NCI-H128 (cell line): ENCODE measurements at regions not wholly inside any gene's neighbourhood (a gene's known extent, or its start where the extent isn't known, plus 50 kb on each side); places are given as distances from the start of the nearest gene placed in this dataset.
A peak's percentile ranks its signal among the peaks of the same experiment; 100 is the strongest.
"Not testable (repeated sequence)": the region's sequence is repeated elsewhere in the genome, so short reads cannot be mapped to it uniquely, and the experiment has no call there.

Experiments used
- DNase-seq: peaks from one replicate; lab custom pipeline; 2025; ENCODE audit not compliant: unreplicated experiment; lab: John Stamatoyannopoulos, UW

GRCh38 chrX:101823236-101823635 lies 108.6 kb downstream of the ZMAT1 start:
- DNase-seq: no peak

GRCh38 chrX:101817739-101818138 lies 114.1 kb downstream of the ZMAT1 start:
- not testable (repeated sequence) for DNase-seq

GRCh38 chrX:101813200-101813599 lies 118.6 kb downstream of the ZMAT1 start:
- DNase-seq: no peak

- no peak for DNase-seq
Observed at GRCh38 chrX:101803451-101803850, 128.4 kb downstream of the ZMAT1 start.

- DNase-seq: peak; percentile 68
Observed at GRCh38 chrX:101799387-101799786, 132.4 kb downstream of the ZMAT1 start.

- DNase-seq: no peak
Observed at GRCh38 chrX:101787934-101788333, 128.3 kb upstream of the ARMCX2 start.

- DNase-seq: no peak
Observed at GRCh38 chrX:101785142-101785541, 125.5 kb upstream of the ARMCX2 start.

- DNase-seq: not testable (repeated sequence)
Observed at GRCh38 chrX:101780421-101780820, 120.8 kb upstream of the ARMCX2 start.

GRCh38 chrX:101774340-101774739 lies 114.7 kb upstream of the ARMCX2 start:
- DNase-seq: no peak

- DNase-seq: no peak
Observed at GRCh38 chrX:101764538-101764937, 104.9 kb upstream of the ARMCX2 start.

GRCh38 chrX:101759000-101759399 lies 99.3 kb upstream of the ARMCX2 start:
- DNase-seq: no peak

- DNase-seq: no peak
Observed at GRCh38 chrX:101750744-101751143, 91.1 kb upstream of the ARMCX2 start.

- no peak for DNase-seq
Observed at GRCh38 chrX:101749436-101749835, 89.8 kb upstream of the ARMCX2 start.

GRCh38 chrX:101745046-101745445 lies 85.4 kb upstream of the ARMCX2 start:
- no peak for DNase-seq

- DNase-seq: no peak
Observed at GRCh38 chrX:101744085-101744484, 84.4 kb upstream of the ARMCX2 start.

- no peak for DNase-seq
Observed at GRCh38 chrX:101740642-101741041, 81.0 kb upstream of the ARMCX2 start.

GRCh38 chrX:101738867-101739266 lies 79.2 kb upstream of the ARMCX2 start:
- not testable (repeated sequence) for DNase-seq

- DNase-seq: not testable (repeated sequence)
Observed at GRCh38 chrX:101738411-101738810, 78.8 kb upstream of the ARMCX2 start.

- no peak for DNase-seq
Observed at GRCh38 chrX:101736651-101737050, 77.0 kb upstream of the ARMCX2 start.

- no peak for DNase-seq
Observed at GRCh38 chrX:101732870-101733269, 73.2 kb upstream of the ARMCX2 start.

GRCh38 chrX:101729986-101730385 lies 70.3 kb upstream of the ARMCX2 start:
- DNase-seq: no peak
